GM19438 (cell line): ENCODE measurements at regions not wholly inside any gene's neighbourhood (a gene's known extent, or its start where the extent isn't known, plus 50 kb on each side); places are given as distances from the start of the nearest gene placed in this dataset.

Experiments
- ATAC-seq: cut with Tn5 transposase; IDR thresholded peaks from one replicate; pipeline ENCODE4 v1.9.1; 2021; ENCODE audit warnings: low read depth; ENCODE audit not compliant: unreplicated experiment

GRCh38 chr12:18955594-18955993 is 173.9 kb upstream of the PLEKHA5 start:
- no peak for ATAC-seq

- no peak for ATAC-seq
Measured at GRCh38 chr12:18965203-18965602, 164.3 kb upstream of the PLEKHA5 start.

- no peak for ATAC-seq
Measured at GRCh38 chr12:18966954-18967353, 162.6 kb upstream of the PLEKHA5 start.

GRCh38 chr12:18967814-18968213 is 161.7 kb upstream of the PLEKHA5 start:
- ATAC-seq = no peak

- no peak for ATAC-seq
Measured at GRCh38 chr12:18969512-18969911, 160.0 kb upstream of the PLEKHA5 start.

- ATAC-seq = no peak
Measured at GRCh38 chr12:18970603-18971002, 158.9 kb upstream of the PLEKHA5 start.

GRCh38 chr12:18971932-18972331 is 157.6 kb upstream of the PLEKHA5 start:
- no peak for ATAC-seq

- no peak for ATAC-seq
Measured at GRCh38 chr12:18975933-18976332, 153.6 kb upstream of the PLEKHA5 start.

- ATAC-seq = no peak
Measured at GRCh38 chr12:18979401-18980126, 150.0 kb upstream of the PLEKHA5 start.

- no peak for ATAC-seq
Measured at GRCh38 chr12:18981732-18982131, 147.8 kb upstream of the PLEKHA5 start.

- peak; percentile 69 for ATAC-seq
Measured at GRCh38 chr12:18982226-18982949, 147.1 kb upstream of the PLEKHA5 start.

GRCh38 chr12:18983854-18984253 is 145.7 kb upstream of the PLEKHA5 start:
- ATAC-seq = no peak

GRCh38 chr12:18990856-18991255 is 138.7 kb upstream of the PLEKHA5 start:
- ATAC-seq = no peak

- no peak for ATAC-seq
Measured at GRCh38 chr12:18992336-18992735, 137.2 kb upstream of the PLEKHA5 start.

GRCh38 chr12:18998343-18999261 is 130.9 kb upstream of the PLEKHA5 start:
- no peak for ATAC-seq

GRCh38 chr12:19000836-19001235 is 128.7 kb upstream of the PLEKHA5 start:
- ATAC-seq = no peak

GRCh38 chr12:19002216-19002615 is 127.3 kb upstream of the PLEKHA5 start:
- no peak for ATAC-seq

- no peak for ATAC-seq
Measured at GRCh38 chr12:19003141-19003540, 126.4 kb upstream of the PLEKHA5 start.

- ATAC-seq = no peak
Measured at GRCh38 chr12:19003987-19004619, 125.4 kb upstream of the PLEKHA5 start.

- ATAC-seq = no peak
Measured at GRCh38 chr12:19005257-19005801, 124.2 kb upstream of the PLEKHA5 start.
